NCI-H1694 (cell line): ENCODE measurements at regions not wholly inside any gene's neighbourhood (a gene's known extent, or its start where the extent isn't known, plus 50 kb on each side); places are given as distances from the start of the nearest gene placed in this dataset.

Source experiments
- DNase-seq: peaks from one replicate; lab custom pipeline; 2025; lab: John Stamatoyannopoulos, UW

- DNase-seq = no peak
Measured at GRCh38 chr7:25557379-25557917, 329.2 kb upstream of the NPVF start.

- no peak for DNase-seq
Measured at GRCh38 chr7:25557930-25558329, 329.6 kb upstream of the NPVF start.

GRCh38 chr7:25558605-25559004 lies 330.3 kb upstream of the NPVF start:
- no peak for DNase-seq

- no peak for DNase-seq
Measured at GRCh38 chr7:25559581-25560367, 331.5 kb upstream of the NPVF start.

GRCh38 chr7:25562673-25563182 lies 334.4 kb upstream of the NPVF start:
- peak; percentile 84 for DNase-seq

GRCh38 chr7:25565002-25565401 lies 336.7 kb upstream of the NPVF start:
- DNase-seq = no peak

- DNase-seq = peak; percentile 76
Measured at GRCh38 chr7:25565949-25566348, 337.7 kb upstream of the NPVF start.

GRCh38 chr7:25567430-25567829 lies 339.1 kb upstream of the NPVF start:
- no peak for DNase-seq

- no peak for DNase-seq
Measured at GRCh38 chr7:25569765-25570164, 341.5 kb upstream of the NPVF start.

- DNase-seq = no peak
Measured at GRCh38 chr7:25572423-25572822, 344.1 kb upstream of the NPVF start.

GRCh38 chr7:25574828-25575227 lies 346.5 kb upstream of the NPVF start:
- DNase-seq = no peak

- no peak for DNase-seq
Measured at GRCh38 chr7:25575634-25576033, 347.3 kb upstream of the NPVF start.

- no peak for DNase-seq
Measured at GRCh38 chr7:25578991-25579777, 350.9 kb upstream of the NPVF start.

GRCh38 chr7:25579778-25580075 lies 351.4 kb upstream of the NPVF start:
- DNase-seq = no peak

- DNase-seq = no peak
Measured at GRCh38 chr7:25580141-25580540, 351.9 kb upstream of the NPVF start.

- no peak for DNase-seq
Measured at GRCh38 chr7:25583621-25584020, 355.3 kb upstream of the NPVF start.

- DNase-seq = no peak
Measured at GRCh38 chr7:25584112-25584938, 356.0 kb upstream of the NPVF start.

- no peak for DNase-seq
Measured at GRCh38 chr7:25586513-25586912, 358.2 kb upstream of the NPVF start.

GRCh38 chr7:25594122-25594521 lies 365.8 kb upstream of the NPVF start:
- DNase-seq = no peak

GRCh38 chr7:25594728-25595127 lies 366.4 kb upstream of the NPVF start:
- DNase-seq = no peak

GRCh38 chr7:25595996-25596395 lies 367.7 kb upstream of the NPVF start:
- DNase-seq = no peak

GRCh38 chr7:25596443-25596842 lies 368.2 kb upstream of the NPVF start:
- DNase-seq = no peak
